ENCODE measurements at regions not wholly inside any gene's neighbourhood (a gene's known extent, or its start where the extent isn't known, plus 50 kb on each side); places are given as distances from the start of the nearest gene placed in this dataset.
"Not testable (repeated sequence)": the region's sequence is repeated elsewhere in the genome, so short reads cannot be mapped to it uniquely, and the experiment has no call there.

GRCh38 chr17:30666838-30667656 is 157.4 kb downstream of the CRLF3 start:
- TF ChIP-seq CTCF (optimal IDR thresholded peaks at IDR 0.05 in 1 of 3, IDR thresholded peaks at IDR 0.05 in 1 of 3, conservative IDR thresholded peaks at IDR 0.05 in 1 of 3; ENCODE audit: extremely low read depth in 1 of 3, insufficient read depth in 2 of 3, low read length in 3 of 3); EZH2 (IDR thresholded peaks at IDR 0.05; ENCODE audit: low read length): not testable (repeated sequence)

Measured in keratinocyte (primary cell).